ENCODE measurements at regions not wholly inside any gene's neighbourhood (a gene's known extent, or its start where the extent isn't known, plus 50 kb on each side); places are given as distances from the start of the nearest gene placed in this dataset.
A peak's percentile ranks its signal among the peaks of the same experiment; 100 is the strongest.

- DNase-seq = no peak
Observed at GRCh38 chr5:3888310-3888709, 292.7 kb downstream of the IRX1 start.

GRCh38 chr5:3889412-3890142, 293.9 kb downstream of the IRX1 start:
- DNase-seq = no peak

- DNase-seq = no peak
Observed at GRCh38 chr5:3891113-3891512, 295.5 kb downstream of the IRX1 start.

- DNase-seq = no peak
Observed at GRCh38 chr5:3893527-3893926, 297.9 kb downstream of the IRX1 start.

- no peak for DNase-seq
Observed at GRCh38 chr5:3893975-3894374, 298.3 kb downstream of the IRX1 start.

GRCh38 chr5:3896098-3896497, 300.5 kb downstream of the IRX1 start:
- no peak for DNase-seq

- DNase-seq = no peak
Observed at GRCh38 chr5:3899093-3899492, 303.5 kb downstream of the IRX1 start.

GRCh38 chr5:3904584-3904983, 309.0 kb downstream of the IRX1 start:
- DNase-seq = no peak

GRCh38 chr5:3905031-3905430, 309.4 kb downstream of the IRX1 start:
- no peak for DNase-seq

- DNase-seq = no peak
Observed at GRCh38 chr5:3905521-3905920, 309.9 kb downstream of the IRX1 start.

- no peak for DNase-seq
Observed at GRCh38 chr5:3911111-3911510, 315.5 kb downstream of the IRX1 start.

GRCh38 chr5:3911773-3912172, 316.1 kb downstream of the IRX1 start:
- no peak for DNase-seq

GRCh38 chr5:3912790-3913189, 317.2 kb downstream of the IRX1 start:
- no peak for DNase-seq

- DNase-seq = peak; percentile 52
Observed at GRCh38 chr5:3913279-3913678, 317.6 kb downstream of the IRX1 start.

- DNase-seq = no peak
Observed at GRCh38 chr5:3925022-3925421, 329.4 kb downstream of the IRX1 start.

GRCh38 chr5:3925935-3926334, 330.3 kb downstream of the IRX1 start:
- DNase-seq = no peak

GRCh38 chr5:3929799-3930198, 334.2 kb downstream of the IRX1 start:
- no peak for DNase-seq

GRCh38 chr5:3931976-3932375, 336.3 kb downstream of the IRX1 start:
- DNase-seq = no peak

GRCh38 chr5:3933536-3933935, 337.9 kb downstream of the IRX1 start:
- no peak for DNase-seq

GRCh38 chr5:3933966-3934365, 338.3 kb downstream of the IRX1 start:
- DNase-seq = no peak

GRCh38 chr5:3943859-3944258, 348.2 kb downstream of the IRX1 start:
- DNase-seq = no peak

GRCh38 chr5:3944930-3945329, 349.3 kb downstream of the IRX1 start:
- DNase-seq = no peak

GRCh38 chr5:3948838-3949237, 353.2 kb downstream of the IRX1 start:
- DNase-seq = no peak

GRCh38 chr5:3954199-3954598, 358.6 kb downstream of the IRX1 start:
- no peak for DNase-seq

- DNase-seq = no peak
Observed at GRCh38 chr5:3954633-3955032, 359.0 kb downstream of the IRX1 start.
